ENCODE measurements at regions not wholly inside any gene's neighbourhood (a gene's known extent, or its start where the extent isn't known, plus 50 kb on each side); places are given as distances from the start of the nearest gene placed in this dataset.

DNA sequence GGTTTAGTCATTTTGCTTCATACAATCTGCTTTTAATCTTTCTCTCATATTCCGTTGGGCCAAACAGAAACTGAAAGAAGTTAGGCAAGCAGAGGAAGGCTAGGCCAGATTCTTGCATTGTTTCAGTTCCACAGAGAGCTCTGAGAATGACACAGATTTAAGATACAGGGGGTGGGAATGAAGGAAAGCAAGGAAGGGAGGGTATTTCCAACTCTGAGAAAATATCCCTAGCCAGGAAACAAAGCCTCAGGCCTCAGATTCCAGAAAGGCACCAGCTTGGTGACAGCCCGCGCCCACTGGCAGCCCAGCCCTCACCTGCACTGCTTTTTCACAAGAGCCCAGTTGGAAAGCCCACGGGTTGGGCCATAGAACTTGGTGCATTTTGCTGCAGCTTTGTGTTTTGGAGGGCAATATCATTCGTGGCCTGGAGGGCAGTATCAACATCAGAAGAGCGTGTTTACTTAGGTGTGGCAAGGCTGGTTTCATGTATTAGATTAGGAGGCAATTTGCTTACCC lies 63.5 kb downstream of the ENC1 start:
- no peaks in the 10 kb centered on the region for H3K27me3 ChIP-seq
- TF ChIP-seq, protein P1, sequence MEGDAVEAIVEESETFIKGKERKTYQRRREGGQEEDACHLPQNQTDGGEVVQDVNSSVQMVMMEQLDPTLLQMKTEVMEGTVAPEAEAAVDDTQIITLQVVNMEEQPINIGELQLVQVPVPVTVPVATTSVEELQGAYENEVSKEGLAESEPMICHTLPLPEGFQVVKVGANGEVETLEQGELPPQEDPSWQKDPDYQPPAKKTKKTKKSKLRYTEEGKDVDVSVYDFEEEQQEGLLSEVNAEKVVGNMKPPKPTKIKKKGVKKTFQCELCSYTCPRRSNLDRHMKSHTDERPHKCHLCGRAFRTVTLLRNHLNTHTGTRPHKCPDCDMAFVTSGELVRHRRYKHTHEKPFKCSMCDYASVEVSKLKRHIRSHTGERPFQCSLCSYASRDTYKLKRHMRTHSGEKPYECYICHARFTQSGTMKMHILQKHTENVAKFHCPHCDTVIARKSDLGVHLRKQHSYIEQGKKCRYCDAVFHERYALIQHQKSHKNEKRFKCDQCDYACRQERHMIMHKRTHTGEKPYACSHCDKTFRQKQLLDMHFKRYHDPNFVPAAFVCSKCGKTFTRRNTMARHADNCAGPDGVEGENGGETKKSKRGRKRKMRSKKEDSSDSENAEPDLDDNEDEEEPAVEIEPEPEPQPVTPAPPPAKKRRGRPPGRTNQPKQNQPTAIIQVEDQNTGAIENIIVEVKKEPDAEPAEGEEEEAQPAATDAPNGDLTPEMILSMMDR (IDR thresholded peaks at IDR 0.05) = no peak
- TF ChIP-seq POLR2A (IDR thresholded peaks at IDR 0.05) = no peak
- TF ChIP-seq POLR2AphosphoS5 (IDR thresholded peaks at IDR 0.05) = no peak
- no peak for TF ChIP-seq EP300 (IDR thresholded peaks at IDR 0.05)
- peak overlapping the region; percentile 17 for H3K27ac ChIP-seq
- peak overlapping the region; percentile 6 for H3K4me3 ChIP-seq
- no peaks in the 10 kb centered on the region for H3K36me3 ChIP-seq
- DNase-seq (ENCODE audit: low spot score in 2 of 2) = no peak
- H3K4me1 ChIP-seq = peaks cover 21% of the 10 kb centered on the region
- 46% methylated on average over 6 of the region's 6 CpGs for WGBS
- no peaks in the 10 kb centered on the region for H3K9me3 ChIP-seq

DNA sequence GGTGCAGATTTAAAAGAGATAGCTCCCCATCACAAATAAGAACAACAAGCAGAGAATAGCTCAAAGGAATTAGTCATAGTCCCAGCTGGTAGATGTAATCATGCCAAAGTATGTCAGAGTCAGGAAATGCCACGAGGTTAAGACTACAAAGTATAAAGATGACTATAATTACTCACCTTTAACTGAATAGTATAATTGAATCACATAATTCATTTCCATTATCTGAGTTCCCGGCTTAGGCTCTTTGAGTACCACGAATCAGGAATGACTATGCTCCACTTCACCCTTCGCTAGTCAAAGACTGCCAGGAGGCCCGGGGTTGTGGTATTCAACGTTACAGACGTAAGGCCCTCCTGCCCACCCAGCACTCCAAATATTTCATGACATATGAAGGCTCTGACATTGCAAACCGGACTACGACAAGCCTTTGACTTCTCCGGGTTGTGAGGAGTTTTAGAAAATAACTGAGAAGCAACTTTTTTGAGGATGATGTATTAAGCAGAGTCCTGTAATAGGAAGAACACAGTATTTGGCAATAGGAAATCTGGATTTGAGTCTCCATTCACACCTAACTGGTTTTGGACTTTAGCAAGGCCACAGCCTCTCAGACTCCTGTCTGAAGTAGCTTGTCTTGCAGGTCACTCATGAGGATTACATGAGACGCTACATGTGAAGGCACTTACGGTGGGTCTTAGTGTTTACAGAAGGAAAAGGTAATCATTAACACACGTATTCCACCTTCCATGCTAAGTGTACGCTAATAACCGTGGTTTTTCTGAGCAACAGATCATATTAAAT lies 64.6 kb downstream of the ENC1 start:
- no peak overlapping the region for H3K4me3 ChIP-seq
- TF ChIP-seq POLR2AphosphoS5 (IDR thresholded peaks at IDR 0.05) (no peak), POLR2A (IDR thresholded peaks at IDR 0.05) (no peak), EP300 (IDR thresholded peaks at IDR 0.05) (no peak)
- TF ChIP-seq, protein P1 (IDR thresholded peaks at IDR 0.05) = no peak
- H3K27ac ChIP-seq = peak overlapping the region; percentile 40
- H3K36me3 ChIP-seq = no peaks in the 10 kb centered on the region
- WGBS = 73% methylated on average over 15 of the region's 15 CpGs
- DNase-seq (ENCODE audit: low spot score in 2 of 2) = no peak
- H3K4me1 ChIP-seq = peaks cover 21% of the 10 kb centered on the region
- no peaks in the 10 kb centered on the region for H3K9me3 ChIP-seq
- no peaks in the 10 kb centered on the region for H3K27me3 ChIP-seq

DNA sequence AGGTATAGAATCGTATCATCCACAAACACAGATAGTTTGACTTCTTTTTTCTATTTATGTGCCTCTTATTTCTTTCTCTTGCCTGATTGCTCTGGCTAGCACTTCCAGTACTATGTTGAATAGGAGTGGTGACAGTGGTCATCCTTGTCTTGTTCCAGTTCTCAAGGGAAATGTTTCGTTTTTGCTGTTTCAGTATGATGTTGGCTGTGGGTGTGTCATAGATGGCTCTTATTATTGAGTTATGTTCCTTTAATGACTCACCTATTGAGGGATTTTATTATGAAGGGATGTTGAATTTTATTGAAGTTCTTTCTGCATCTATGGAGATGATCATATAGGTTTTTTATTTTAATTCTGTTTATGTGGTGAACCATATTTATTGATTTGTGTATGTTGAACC lies 70.3 kb downstream of the ENC1 start:
- TF ChIP-seq POLR2A (IDR thresholded peaks at IDR 0.05) (no peak), EP300 (IDR thresholded peaks at IDR 0.05) (no peak), POLR2AphosphoS5 (IDR thresholded peaks at IDR 0.05) (no peak)
- TF ChIP-seq, protein P1 (IDR thresholded peaks at IDR 0.05) = no peak
- Histone ChIP-seq H3K27me3 (no peaks in the 10 kb centered on the region), H3K27ac (no peak overlapping the region), H3K4me1 (peaks cover 9% of the 10 kb centered on the region), H3K36me3 (no peaks in the 10 kb centered on the region), H3K9me3 (no peaks in the 10 kb centered on the region), H3K4me3 (no peak overlapping the region)
- 78% methylated on average over 2 of the region's 2 CpGs for WGBS
- no peak for DNase-seq (ENCODE audit: low spot score in 2 of 2)

DNA sequence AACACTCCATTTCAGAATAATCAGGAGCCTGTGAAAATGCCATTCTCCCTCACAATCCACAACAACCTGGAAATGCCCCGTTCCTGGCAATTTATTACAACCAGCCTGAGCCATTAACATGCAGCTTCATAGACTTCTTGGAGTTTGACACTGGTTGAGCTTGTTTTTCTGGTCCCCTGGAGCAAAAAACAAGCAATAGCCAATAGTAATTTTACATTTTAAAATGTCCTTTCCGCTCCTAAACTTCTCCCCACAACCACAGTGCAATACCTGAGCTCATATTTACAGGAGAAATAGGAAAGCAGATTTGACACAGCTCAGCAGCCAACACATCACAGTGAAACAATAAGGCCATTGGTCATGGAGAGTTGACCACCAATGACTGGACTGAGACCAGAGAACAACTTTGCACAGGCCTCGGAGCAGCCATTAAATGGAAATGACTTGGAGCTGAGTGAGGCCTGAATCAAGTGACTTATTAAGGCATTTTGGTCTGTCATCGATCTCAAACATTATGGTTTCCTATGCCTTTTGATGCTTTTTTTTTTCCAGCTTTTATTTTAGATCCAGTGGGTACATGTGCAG lies 73.0 kb downstream of the ENC1 start:
- H3K4me3 ChIP-seq = no peak overlapping the region
- H3K36me3 ChIP-seq = no peaks in the 10 kb centered on the region
- no peaks in the 10 kb centered on the region for H3K27me3 ChIP-seq
- TF ChIP-seq EP300 (IDR thresholded peaks at IDR 0.05) (no peak), POLR2A (IDR thresholded peaks at IDR 0.05) (no peak), POLR2AphosphoS5 (IDR thresholded peaks at IDR 0.05) (no peak)
- TF ChIP-seq, protein P1 (IDR thresholded peaks at IDR 0.05) = no peak
- WGBS = 59% methylated on average over 4 of the region's 4 CpGs
- H3K9me3 ChIP-seq = no peaks in the 10 kb centered on the region
- H3K27ac ChIP-seq = no peak overlapping the region
- no peak for DNase-seq (ENCODE audit: low spot score in 2 of 2)
- H3K4me1 ChIP-seq = peaks cover 9% of the 10 kb centered on the region

DNA sequence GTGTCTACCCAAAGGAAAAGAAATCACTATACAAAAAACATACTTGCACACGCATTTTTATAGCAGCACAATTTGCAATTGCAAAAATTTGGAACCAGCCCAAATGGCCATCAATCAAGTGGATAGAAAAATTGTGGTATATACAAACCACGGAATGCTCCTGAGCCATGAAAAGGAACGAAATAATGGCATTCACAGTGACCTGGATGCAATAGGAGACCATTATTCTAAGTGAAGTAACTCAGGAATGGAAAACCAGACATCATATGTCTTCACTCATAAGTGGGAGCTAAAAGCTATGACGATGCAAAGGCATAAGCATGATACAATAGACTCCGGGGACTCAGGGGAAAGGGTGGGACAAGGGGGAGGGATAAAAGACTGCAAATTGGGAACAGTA lies 78.4 kb downstream of the ENC1 start:
- Histone ChIP-seq H3K36me3 (no peaks in the 10 kb centered on the region), H3K27me3 (no peaks in the 10 kb centered on the region), H3K4me3 (no peak overlapping the region), H3K4me1 (peaks cover 3% of the 10 kb centered on the region), H3K9me3 (no peaks in the 10 kb centered on the region), H3K27ac (no peak overlapping the region)
- TF ChIP-seq EP300 (IDR thresholded peaks at IDR 0.05) (no peak), POLR2A (IDR thresholded peaks at IDR 0.05) (no peak), POLR2AphosphoS5 (IDR thresholded peaks at IDR 0.05) (no peak)
- TF ChIP-seq, protein P1 (IDR thresholded peaks at IDR 0.05) = no peak
- 63% methylated on average over 5 of the region's 5 CpGs for WGBS
- no peak for DNase-seq (ENCODE audit: low spot score in 2 of 2)
